ENCODE measurements at regions not wholly inside any gene's neighbourhood (a gene's known extent, or its start where the extent isn't known, plus 50 kb on each side); places are given as distances from the start of the nearest gene placed in this dataset.

GRCh38 chr2:145692971-145693478, 1173.1 kb upstream of the ZEB2 start:
- DNase-seq, result peak; percentile 93

GRCh38 chr2:145691659-145692058, 1171.7 kb upstream of the ZEB2 start:
- DNase-seq, result no peak

GRCh38 chr2:145690183-145690778, 1170.4 kb upstream of the ZEB2 start:
- DNase-seq, result no peak

- no peak for DNase-seq
Observed at GRCh38 chr2:145689277-145689676, 1169.4 kb upstream of the ZEB2 start.

GRCh38 chr2:145688156-145688555, 1168.2 kb upstream of the ZEB2 start:
- DNase-seq, result no peak

- no peak for DNase-seq
Observed at GRCh38 chr2:145687442-145688134, 1167.7 kb upstream of the ZEB2 start.

GRCh38 chr2:145685383-145686050, 1165.6 kb upstream of the ZEB2 start:
- no peak for DNase-seq

- DNase-seq, result peak; percentile 71
Observed at GRCh38 chr2:145682546-145683157, 1162.7 kb upstream of the ZEB2 start.

GRCh38 chr2:145680276-145680675, 1160.4 kb upstream of the ZEB2 start:
- DNase-seq, result no peak

GRCh38 chr2:145677371-145677770, 1157.5 kb upstream of the ZEB2 start:
- DNase-seq, result no peak

GRCh38 chr2:145674705-145675104, 1154.8 kb upstream of the ZEB2 start:
- no peak for DNase-seq

- DNase-seq, result no peak
Observed at GRCh38 chr2:145669301-145669700, 1149.4 kb upstream of the ZEB2 start.

GRCh38 chr2:145666552-145666951, 1146.6 kb upstream of the ZEB2 start:
- no peak for DNase-seq

- DNase-seq, result no peak
Observed at GRCh38 chr2:145657265-145657664, 1137.3 kb upstream of the ZEB2 start.

GRCh38 chr2:145655165-145655765, 1135.3 kb upstream of the ZEB2 start:
- DNase-seq, result no peak

GRCh38 chr2:145654746-145655145, 1134.8 kb upstream of the ZEB2 start:
- DNase-seq, result no peak

- no peak for DNase-seq
Observed at GRCh38 chr2:145654156-145654555, 1134.2 kb upstream of the ZEB2 start.

GRCh38 chr2:145653553-145653952, 1133.6 kb upstream of the ZEB2 start:
- DNase-seq, result no peak

- DNase-seq, result peak; percentile 31
Observed at GRCh38 chr2:145652571-145653545, 1132.9 kb upstream of the ZEB2 start.

- DNase-seq, result no peak
Observed at GRCh38 chr2:145652036-145652435, 1132.1 kb upstream of the ZEB2 start.

GRCh38 chr2:145650226-145650625, 1130.3 kb upstream of the ZEB2 start:
- DNase-seq, result no peak

- DNase-seq, result no peak
Observed at GRCh38 chr2:145649061-145649460, 1129.1 kb upstream of the ZEB2 start.
